SW480 (cell line): ENCODE measurements at regions not wholly inside any gene's neighbourhood (a gene's known extent, or its start where the extent isn't known, plus 50 kb on each side); places are given as distances from the start of the nearest gene placed in this dataset.

Source experiments
- DNase-seq: peaks from one replicate; pipeline ENCODE4 v3.0.0-alpha.2; 2016; ENCODE audit warnings: low spot score

DNA sequence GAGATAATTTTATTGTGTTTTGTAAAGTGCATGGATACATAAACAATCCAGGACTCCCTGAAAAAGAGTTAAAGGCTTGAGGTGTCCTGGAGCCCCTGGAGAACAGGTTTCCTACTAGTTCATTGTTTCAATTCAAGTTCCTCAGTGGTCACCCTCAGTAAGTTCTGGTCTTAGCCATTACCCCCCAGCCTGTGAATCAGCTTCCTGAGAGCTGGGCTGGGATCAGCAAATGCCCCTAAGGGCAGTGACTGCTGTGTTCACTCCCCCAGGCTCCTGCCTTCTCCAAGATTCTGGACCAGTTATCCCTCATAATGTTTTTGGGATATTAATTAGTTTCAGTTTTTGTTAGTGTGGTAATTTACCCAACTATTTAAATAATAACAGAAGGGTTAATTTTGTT, 151.6 kb upstream of the PRSS58 start:
- no peak for DNase-seq

DNA sequence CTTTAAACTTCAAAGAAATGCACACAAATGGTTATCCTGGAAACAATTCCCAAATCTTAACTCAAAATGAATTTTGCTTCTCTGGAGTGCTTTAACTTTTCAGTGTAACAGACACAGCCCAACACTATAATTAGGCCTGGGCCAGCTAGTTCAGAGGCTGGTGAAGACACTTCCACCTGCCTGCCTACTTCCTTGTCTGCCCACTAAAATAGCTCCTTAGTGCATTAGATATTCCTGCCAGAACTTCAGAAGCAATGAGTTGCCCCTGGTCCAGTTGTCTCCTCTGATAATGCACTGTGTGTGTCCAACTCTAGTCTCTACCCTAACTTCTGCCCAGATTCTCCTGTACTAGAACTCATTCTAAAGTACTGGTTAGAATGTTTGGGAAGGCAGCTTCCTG, 150.9 kb upstream of the PRSS58 start:
- no peak for DNase-seq

DNA sequence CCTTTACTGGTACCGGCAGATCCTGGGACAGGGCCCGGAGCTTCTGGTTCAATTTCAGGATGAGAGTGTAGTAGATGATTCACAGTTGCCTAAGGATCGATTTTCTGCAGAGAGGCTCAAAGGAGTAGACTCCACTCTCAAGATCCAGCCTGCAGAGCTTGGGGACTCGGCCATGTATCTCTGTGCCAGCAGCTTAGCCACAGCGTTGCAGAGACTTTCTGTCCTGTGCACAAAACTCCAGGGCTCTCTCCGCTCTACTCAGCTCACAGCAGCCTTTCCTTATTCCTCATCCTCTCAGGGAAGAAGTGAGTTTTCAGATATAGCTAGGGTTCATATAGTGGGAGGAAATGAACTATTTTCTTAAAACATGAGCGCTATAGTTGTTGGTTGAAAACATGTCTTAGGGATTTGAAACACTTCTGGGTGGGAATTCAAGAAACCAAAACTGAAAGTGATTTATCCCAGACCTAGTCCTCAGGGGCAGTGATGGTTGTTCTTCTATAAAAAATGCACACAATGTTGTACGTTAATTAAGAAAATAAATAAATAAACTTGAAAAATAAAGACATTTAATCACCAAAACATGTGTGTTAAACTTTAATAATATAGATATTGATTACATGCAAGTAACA, 150.2 kb upstream of the PRSS58 start:
- no peak for DNase-seq

DNA sequence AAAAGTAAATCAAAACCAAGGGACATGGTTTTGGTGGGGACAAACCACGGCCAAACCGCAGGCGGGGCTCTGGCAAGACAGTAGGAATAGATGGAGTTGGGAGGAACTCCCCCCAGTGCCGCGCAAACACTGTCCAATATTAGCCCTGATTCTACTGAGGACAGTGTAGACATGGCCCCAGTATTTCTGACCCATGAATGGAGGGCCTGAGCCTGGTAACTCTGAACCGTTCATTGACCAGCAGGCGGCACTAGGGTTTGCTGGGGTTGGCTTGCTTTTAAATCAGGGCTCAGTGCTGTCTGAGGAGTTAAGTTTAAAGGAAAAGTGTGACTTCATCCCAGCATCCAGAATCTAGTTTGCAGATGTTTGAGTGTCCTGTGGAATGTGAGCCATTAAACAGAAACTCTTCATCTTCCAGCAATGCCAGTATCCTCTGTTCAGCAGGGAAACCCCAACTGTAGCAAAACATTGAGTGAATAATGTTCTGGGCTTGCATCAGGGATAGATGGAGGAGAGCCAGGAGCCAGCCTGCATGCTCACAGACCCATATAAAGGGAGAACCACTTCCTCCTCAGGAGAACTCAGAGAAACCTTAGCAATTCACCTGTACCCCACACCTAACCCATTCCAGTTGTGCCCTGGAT, 147.4 kb upstream of the PRSS58 start:
- no peak for DNase-seq

DNA sequence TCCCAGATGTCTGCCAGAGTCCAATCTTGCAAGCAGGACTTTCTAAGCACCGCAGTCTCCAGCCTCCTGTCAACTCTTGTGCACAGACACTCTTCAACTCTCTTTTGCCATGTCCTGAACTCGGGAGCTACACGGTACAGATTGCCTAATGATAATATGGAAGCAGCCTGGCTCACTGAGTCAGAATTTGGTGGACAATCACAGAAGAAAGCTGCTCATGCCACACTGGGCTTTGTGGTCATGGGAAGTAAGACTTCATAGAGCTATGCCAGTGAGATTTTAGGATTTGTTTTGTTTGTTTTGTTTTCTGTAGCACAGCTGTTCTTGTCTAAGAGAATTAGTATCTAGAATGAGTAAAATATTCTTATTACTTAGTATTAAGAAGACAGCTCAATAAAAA, 144.1 kb upstream of the PRSS58 start:
- no peak for DNase-seq

DNA sequence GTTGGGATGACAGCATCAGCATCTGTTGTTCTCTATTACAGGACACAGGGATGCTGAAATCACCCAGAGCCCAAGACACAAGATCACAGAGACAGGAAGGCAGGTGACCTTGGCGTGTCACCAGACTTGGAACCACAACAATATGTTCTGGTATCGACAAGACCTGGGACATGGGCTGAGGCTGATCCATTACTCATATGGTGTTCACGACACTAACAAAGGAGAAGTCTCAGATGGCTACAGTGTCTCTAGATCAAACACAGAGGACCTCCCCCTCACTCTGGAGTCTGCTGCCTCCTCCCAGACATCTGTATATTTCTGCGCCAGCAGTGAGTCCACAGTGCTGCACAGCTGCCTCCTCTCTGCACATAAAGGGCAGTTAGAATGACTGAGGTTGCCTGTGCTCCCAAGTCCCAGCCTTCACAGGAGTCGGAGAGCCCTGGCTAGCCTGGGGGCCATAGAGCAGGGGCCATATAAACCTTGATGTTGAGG, 142.2 kb upstream of the PRSS58 start:
- DNase-seq, result no peak

DNA sequence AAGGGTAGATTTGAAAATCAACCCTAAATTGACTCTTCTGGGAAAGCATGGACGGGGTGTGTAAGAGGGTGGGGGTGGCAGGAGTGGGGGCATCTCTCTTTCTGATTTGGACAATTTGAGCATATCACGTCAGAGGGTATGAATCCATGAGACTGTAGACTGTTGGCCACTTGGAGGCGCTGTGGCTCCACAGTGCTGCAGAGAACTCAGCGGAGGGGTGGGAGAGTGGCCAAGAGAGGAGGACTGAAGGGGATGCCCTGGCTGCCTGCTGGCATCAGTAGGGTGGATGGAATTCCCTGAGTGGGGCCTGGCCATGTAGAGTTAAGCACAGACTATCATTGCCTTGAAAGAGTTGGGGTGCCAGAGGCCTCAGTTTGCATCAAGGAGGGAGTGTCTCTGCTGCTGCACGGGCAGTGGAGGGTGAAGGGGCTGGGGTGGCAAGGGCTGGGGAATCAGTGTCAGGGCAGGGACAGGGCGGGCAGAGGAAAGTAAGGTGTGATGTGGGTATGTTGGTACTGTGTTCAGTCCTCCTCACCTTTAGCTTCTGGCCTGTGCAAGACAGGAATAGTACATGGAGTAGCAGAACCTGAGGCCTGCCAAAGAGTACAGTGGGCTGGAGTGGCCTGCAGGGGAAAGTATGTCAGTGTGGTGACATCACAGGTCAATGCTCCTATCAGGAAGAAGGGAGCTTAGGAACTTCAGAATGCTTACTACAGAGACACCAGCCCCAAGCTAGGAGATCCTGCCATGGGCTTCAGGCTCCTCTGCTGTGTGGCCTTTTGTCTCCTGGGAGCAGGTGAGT, 133.5 kb upstream of the PRSS58 start:
- DNase-seq, result no peak

DNA sequence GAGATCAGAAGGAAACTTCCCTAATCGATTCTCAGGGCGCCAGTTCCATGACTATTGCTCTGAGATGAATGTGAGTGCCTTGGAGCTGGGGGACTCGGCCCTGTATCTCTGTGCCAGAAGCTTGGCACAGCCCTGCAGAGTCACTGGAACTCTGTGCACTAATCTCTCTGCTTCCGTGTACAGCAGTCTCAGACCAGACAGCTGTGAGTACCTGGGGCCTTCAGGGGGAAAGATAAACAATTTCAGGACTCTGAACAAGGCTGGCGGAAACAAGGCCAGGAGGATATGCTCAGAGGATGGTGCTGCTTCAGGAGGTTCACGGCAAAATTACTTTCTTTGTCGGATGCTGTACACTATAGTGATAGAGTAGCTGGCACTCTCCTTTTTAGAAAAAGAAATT, 131.7 kb upstream of the PRSS58 start:
- no peak for DNase-seq

DNA sequence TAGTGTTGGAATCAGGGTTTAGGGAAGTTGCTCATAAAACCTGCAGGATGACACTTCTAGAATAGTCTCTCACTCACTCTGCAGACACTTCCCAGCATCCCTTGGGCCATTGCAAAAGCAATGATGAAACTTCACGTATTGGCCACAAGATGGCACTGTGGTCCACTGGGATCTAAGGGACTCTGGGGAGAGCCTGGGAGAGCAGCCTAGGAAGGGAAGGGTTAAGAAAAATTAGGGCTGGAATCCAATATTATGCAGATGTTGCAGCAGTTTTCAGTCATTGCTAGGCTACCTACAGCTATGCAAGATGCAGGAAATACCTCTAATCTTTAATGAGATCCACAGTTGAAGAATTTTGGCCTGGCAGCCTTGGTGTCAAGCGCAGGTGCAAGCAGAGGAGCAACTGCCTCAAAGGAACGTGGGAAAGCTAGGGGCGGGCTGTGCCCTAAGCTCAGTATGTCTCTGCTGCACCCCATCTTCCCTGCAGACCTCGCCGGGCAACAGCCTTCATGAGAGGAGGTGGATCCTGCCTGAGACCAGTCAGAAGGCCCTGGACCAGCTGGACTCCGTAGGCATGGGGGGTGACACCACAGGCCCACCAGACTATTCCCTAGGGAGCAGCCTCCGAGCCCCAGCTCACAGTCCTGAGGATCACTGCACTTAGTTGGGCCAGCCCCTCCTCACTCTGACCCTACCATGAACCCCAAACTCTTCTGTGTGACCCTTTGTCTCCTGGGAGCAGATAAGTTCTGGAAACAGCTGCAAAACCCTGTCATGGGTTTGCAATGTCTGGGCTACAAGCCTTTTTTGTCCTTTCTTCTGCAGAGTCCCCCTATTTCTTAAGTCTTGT, 127.9 kb upstream of the PRSS58 start:
- DNase-seq, result peak; percentile 69

DNA sequence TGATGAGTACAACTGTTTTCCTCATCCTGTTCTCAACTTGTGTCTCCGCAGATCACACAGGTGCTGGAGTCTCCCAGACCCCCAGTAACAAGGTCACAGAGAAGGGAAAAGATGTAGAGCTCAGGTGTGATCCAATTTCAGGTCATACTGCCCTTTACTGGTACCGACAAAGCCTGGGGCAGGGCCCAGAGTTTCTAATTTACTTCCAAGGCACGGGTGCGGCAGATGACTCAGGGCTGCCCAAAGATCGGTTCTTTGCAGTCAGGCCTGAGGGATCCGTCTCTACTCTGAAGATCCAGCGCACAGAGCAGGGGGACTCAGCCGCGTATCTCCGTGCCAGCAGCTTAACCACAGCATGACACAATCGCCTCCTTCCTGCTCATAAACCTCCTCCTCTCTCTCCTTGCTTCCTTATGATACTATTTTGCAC, 126.7 kb upstream of the PRSS58 start:
- peak; percentile 23 for DNase-seq

DNA sequence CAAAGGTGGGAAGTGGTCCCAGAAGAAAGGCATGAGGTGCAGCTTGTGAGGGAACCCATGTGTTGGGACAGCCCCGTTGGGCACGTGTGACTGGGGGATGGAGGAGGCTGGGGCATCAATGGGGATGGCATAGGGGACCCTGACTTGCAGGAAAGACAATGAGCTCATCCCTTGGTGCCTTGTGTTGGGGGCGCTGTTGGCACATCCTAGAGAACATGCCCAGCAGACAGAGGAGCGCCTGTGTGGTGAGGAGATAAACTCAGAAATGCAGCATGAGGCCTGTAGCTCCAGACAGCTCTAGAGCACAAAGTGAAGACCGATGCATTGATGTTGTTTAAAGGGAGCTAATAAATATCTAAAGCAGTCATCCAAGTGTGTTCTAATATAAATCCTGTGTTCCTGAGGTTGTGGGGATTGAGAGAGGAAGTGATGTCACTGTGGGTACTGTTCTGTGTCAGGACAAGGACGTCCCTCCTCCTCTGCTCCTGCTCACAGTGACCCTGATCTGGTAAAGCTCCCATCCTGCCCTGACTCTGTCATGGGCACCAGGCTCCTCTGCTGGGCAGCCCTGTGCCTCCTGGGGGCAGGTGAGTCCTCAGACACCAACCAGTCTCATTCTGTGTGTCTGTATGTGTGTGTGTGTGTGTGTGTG, 126.1 kb upstream of the PRSS58 start:
- peak; percentile 30 for DNase-seq

DNA sequence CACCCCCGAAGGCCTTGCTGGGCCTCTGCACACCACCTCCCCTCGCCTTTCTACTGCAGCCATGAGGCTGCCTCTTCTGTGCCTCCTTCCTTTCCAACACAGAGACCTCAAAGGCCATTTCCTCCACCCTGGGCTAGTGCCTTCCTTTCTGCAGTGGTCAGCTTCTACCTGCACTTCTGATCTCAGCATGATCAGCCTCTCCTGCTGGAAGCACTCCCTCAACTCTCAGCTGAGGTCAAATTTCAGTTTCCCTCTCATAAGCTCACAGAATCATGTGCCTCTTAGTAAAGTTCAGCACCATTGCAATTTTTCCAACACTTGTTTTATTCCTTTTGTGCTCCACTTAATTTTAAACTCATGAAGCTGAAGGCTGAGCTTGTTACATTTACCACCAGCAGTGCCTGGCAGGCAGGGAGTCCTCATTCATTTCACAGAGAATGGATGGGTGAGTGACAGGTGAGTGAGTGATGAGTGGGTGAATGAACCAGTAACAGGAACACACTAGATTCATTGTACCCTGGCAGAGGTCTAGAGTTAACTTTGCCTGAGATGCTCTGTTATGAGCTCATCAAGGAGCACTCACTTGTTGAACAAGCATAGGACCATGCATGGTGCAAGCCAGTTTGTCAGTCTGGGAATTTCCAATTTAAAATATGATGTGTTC, 124.0 kb upstream of the PRSS58 start:
- DNase-seq, result no peak

DNA sequence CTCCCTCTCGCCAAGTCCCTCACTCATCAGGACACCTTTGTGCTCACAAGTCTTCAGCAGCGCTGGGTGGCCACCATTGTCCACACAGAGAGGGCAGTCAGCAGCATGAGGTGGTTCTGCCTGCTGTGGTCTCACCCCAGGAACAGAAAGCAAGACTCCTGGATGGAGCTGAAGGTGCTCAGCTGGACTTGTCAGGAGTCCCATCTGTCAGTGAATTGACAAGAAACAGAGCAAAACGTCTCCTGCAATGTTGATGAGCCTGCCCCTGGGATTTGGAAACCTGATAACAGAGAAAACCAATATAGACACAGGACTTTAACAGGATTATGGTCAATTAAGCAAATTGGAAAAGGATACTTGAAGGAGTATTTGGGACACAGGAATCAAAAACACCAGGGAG, 122.2 kb upstream of the PRSS58 start:
- no peak for DNase-seq

DNA sequence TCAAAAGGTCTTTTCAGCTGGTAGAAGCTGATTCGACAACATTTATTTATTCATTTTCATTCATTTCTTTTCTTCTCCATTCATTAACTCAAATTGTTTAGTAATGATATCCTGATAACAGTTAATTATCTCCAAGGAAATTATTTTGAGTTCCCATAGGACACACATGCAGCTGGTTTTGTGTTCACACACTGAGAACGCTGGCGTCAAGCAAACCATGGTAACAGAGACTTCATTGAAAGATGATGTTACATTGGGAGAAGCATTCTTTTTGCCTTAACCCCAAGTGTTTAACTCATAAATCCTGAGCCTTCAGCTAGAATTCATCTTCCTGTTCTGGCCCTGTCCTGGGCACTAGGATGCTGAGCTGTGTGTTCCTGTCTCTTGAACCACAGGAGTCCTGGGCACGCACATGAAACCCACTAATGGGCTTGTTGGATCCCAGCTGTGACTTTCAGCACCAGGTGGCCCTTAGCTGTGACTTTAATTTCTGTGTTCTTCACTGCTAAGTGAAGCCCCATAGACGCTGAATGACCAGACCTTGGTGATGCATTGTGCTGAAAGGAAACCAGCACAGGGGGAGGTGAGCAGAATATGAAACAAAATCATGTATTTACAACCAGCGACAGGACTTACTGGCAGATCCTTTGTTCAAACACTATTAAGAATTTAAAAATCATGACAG, 121.5 kb upstream of the PRSS58 start:
- DNase-seq, result no peak

DNA sequence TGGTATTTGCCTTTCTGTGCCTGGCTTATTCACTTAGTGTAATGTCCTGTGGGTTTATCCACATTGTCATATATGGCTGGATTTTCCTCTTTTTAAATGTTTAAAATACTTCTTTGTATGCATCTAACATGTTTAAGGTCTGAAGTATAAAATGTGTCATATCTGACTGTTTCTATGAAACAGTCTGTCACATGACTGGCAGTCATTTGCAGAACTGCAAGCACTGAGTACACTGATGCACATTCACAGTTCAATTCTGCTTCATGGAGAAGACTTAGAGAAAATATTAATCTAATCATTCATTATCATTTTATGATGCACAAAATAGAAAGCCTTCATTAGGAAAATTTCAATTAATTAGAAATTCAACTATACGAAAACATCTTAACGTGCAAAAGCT, 119.7 kb upstream of the PRSS58 start:
- no peak for DNase-seq

DNA sequence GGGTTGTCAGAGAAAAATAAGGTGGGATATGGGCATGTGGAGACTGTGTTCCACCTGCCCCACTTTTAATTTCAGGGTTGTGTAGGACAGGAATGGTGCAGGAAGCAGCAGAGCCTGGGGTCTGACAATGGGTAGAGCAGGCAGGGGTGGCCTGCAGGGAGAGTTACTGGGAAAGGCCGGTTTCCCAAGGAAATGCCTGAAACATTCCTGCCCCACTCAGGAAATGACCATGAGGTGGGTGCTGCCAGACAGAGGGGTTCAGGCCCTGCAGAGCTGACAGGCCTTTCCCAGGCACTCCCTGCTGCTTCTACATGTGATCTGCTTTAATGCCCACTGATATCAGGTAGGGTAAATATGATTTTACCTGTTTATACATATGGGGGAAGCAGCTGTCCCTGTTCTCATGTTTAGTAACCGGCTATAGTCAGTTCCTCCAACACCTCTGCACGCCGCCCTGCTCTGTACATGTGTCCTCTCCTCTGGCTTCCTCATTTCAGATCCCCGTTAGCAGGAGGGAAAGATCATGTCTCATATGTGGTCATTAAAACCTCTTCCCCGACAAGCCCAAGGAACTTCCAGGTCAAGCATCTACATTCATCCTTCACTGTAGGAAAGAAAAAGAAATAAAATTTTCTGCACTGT, 118.6 kb upstream of the PRSS58 start:
- DNase-seq, result no peak

DNA sequence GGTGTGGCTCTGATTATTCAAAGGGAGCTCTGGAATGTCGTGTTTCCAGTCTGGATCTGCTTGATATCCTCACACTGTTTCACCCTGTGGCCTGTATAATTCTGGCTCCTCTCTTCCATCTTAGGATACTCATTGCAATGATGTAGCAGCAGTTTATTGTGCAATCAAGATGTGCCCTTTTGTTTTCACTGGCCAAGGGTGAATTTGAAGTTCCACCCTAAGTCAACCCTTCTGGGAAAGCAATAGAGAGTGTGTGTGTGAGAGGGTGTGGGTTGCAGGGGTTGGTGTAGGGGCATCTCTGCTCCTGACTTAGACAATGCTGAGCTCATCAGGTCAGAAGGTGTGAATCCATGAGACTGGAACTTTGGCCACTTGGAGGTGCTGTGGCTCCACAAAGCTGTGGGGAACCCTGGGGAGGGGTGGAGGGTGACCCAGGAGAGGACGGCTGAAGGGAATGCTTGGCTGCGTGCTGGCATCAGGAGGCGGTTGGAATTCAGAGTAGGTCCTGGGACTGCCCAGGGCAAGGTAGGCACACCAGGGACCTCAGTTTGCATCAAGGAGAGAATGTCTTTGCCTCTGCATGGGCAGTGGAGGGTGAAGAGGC, 118.0 kb upstream of the PRSS58 start:
- DNase-seq, result no peak

DNA sequence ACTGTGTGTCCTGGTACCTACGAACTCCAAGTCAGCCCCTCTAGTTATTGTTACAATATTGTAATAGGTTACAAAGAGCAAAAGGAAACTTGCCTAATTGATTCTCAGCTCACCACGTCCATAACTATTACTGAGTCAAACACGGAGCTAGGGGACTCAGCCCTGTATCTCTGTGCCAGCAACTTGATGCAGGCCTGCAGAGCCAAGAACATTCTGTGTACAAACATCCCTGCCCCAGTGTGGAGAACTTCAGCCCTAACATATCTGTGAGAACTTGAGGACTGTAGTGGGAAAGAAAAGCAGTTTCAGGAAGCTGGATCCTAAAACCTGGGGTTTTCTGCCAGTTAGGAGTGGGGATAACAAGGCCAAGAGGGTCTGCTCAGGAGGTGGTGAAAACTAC, 114.9 kb upstream of the PRSS58 start:
- no peak for DNase-seq

DNA sequence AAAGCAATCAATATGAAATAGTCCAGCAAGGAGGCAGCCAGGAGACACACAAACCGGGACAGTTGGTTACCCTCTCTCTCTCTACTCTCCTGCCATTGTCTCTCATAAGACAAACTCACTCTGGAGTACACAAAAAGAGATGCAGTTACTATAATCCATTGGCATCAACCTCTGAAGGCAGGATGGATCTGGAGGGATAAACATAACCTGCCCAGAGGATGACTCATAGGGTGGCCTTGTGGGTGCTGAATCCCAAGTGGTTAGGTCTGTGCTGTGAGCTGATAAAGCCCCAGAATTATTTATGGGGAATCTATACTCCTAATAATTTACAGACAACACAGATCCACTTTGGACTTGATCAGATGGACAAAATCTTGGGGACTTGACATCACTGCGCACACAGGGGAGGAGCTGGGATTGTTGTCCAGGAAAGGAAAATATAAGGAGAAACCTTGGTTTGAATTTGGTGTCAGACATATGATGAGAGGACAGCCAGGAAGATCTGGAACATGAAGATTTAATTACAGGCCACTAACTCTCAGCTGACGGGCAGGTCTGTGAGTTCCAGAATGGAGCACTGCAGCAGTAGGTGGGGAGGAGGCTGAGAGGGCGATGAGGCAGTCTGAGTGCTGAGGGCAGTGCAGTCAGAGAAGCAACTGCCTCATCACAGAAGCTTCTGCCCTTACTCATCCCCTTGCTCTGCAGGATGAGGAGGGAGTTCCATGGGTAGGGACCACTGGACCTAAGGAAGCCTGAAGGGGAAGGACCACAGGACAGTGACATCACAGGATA, 113.9 kb upstream of the PRSS58 start:
- DNase-seq, result no peak
